NCI-H1417 (cell line): ENCODE measurements at regions not wholly inside any gene's neighbourhood (a gene's known extent, or its start where the extent isn't known, plus 50 kb on each side); places are given as distances from the start of the nearest gene placed in this dataset.

Experiments used
- DNase-seq, 3 experiments: peaks; one replicate each; lab custom pipeline; 2025; lab: John Stamatoyannopoulos, UW

DNA sequence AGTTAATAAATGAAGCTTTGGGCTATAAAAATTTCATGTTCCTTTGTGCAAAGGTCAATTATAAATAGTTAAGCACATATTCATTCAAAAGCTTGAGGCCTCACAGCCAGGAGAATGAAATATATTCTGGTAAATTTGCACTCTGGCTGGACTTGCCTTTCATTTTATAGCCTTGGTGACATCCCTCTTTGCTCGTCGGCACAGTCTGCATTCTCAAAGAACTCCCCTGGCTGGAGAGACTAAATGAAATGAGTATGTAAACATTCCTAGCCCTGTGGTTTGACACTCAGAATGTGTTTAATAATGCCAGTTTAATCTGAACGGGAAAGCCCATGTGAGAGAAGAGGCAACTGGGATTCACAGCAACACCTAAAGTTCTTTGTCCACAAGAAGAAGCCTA, 285.6 kb downstream of the BRINP1 start:
- peak in 2 of 3 experiments; percentile 38 to 71 for DNase-seq

DNA sequence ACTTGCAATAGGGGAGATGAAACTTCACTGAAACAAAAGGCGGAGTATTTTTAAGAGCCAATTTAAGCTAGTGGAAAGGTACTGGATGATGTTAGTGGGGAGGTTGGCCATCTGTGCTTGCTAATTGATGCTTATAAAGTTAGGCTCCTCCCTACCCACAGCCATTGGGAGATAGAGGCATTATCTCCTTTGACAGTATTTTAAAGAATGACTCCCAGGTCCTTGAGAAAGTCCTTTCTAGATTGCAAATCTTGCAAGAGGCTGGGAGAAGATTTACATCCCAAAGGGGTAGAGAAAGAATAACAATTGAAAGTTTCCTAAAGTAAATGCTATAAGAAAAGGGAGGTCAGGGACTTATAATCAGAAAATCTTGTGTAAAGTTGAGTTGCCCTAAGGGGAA, 282.6 kb downstream of the BRINP1 start:
- no peak for DNase-seq

- peak; percentile 22 to 89 (median 68) for DNase-seq
These were observed 281.2 kb downstream of the BRINP1 start for GRCh38 chr9:119088002-119088547.

DNA sequence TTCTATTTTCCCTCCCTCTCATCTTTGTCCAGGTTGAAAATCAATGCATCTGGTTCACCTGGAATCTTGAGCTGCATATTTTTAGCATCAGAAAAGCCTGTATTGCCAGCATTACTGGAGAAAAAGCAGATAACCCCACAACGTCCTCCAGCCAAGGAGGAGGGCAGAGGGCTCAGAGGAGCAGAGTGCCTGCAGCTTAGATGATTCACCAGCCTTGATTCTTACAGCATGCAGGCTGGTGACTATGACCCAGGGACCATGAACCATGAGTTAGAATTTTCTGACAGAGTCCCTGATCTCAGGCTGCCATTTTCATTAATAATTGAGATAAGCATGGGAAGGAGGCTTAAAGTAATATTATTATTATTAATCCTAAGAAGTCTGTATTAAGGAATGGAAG, 278.2 kb downstream of the BRINP1 start:
- no peak for DNase-seq

- no peak for DNase-seq
These were observed 277.1 kb downstream of the BRINP1 start for GRCh38 chr9:119092125-119092524.

DNA sequence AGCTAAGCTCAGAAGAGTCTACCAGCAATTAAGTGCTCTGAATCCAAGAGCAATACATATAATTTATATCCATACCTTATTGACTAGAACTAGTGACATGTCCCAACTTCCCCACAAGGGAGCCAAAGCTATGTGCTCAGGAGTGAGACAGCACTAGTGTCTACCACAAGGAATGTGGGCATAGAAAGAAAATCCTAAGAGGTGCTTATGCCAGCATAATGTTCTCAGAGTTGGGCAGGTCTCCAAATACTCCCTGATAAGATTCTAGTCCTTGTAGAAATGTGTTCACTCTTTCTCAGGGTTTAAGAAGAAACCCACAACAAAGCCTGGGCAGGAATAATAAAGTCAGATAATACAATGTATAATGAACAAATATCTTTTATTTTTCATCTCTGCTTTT, 275.1 kb downstream of the BRINP1 start:
- DNase-seq, result no peak

DNA sequence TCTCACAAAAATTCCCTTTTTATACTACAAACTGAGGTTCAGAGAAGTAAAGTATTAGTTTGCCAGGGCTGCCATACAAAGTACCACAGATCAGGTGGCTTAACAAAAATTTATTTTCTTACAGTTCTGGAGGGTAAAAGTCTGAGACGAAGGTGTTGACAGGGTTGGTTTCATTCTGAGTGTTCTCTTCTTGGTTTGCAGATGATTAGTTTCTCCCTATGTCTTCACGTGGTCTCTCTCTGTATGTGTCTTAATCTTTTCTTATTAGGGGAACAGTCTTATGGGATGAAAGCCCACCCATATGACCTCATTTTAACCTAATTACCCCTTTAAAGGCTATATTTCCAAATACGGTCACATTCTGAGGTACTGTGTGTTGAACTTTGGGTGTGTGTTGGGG, 274.2 kb downstream of the BRINP1 start:
- no peak for DNase-seq

DNA sequence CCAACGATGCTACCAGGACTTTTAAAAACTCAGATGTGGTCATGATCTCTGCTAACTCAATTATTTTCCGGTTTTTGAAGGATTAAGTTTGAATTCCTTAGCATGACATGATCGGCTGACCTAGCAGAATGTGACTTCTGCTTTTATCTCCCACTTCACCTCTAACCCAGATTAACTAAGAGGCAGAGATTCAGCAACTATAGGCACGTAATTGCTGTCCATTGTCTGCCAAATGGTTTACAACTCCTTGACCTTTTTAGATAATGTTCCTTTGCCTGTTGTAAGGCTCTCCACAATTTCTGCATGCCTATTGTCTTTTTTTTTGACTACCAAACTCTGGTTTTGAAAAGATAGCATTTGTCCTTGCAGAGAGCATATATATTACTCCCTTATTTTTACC, 268.2 kb downstream of the BRINP1 start:
- DNase-seq, result no peak

DNA sequence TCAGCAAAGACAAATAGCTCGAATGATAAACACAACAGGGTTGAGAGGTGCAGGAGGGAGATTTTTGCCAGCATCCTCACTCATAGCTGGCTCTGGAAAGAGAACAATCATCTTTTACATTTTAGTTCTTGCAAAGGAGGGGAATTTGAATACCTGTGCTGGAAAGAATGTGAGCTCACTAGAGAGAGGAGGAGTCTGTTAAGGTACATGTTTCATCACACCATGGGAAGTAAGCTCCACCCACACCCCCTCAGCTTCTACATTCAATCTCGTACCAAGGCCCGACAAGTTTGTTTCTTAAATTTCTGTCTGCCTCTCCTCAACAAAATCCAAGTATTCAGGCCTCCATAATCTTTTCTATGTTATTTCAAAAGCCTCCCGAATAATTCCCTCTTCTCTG, 254.6 kb downstream of the BRINP1 start:
- no peak for DNase-seq
